WTC11 (cell line): ENCODE measurements at regions not wholly inside any gene's neighbourhood (a gene's known extent, or its start where the extent isn't known, plus 50 kb on each side); places are given as distances from the start of the nearest gene placed in this dataset.

Experiments
- ATAC-seq: fragments of 200-7000 bp; cut with Tn5 transposase; 2 replicates; pipeline ENCODE4 v1.10.0; 2021; ENCODE audit warnings: mild to moderate bottlenecking, moderate library complexity
- CTCF ChIA-PET: fragments of 300-600 bp; sonication (Branson Sonifier 250); formaldehyde crosslinking; loops from one replicate; lab custom pipeline; 2021; ENCODE audit warnings: antibody characterized with exemption; lab: Charles Lee
- POLR2A ChIA-PET: fragments of 350-600 bp; sonication (Branson Sonifier 250); formaldehyde crosslinking; loops from one replicate; lab custom pipeline; 2021; ENCODE audit warnings: antibody characterized with exemption; lab: Charles Lee
- DNase-seq: peaks from one replicate; pipeline ENCODE4 v3.0.0; 2021; ENCODE audit warnings: low spot score
- H3K27ac Mint-ChIP-seq: 2 replicates; pipeline ENCODE4 v1.8.0; 2021; ENCODE audit warnings: mixed read lengths
- H3K27me3 Mint-ChIP-seq: 2 replicates; pipeline ENCODE4 v1.8.0; 2021; ENCODE audit warnings: low read depth, mild to moderate bottlenecking, moderate library complexity, mixed read lengths
- H3K36me3 Mint-ChIP-seq: 2 replicates; pipeline ENCODE4 v1.8.0; 2021; ENCODE audit warnings: mixed read lengths
- H3K4me1 Mint-ChIP-seq: 2 replicates; pipeline ENCODE4 v1.8.0; 2022; ENCODE audit warnings: mixed read lengths
- H3K4me3 Mint-ChIP-seq: 2 replicates; pipeline ENCODE4 v1.8.0; 2021; ENCODE audit warnings: mild to moderate bottlenecking, moderate library complexity, mixed read lengths
- H3K9me3 Mint-ChIP-seq: 2 replicates; pipeline ENCODE4 v1.8.0; 2021; ENCODE audit warnings: mixed read lengths
- ATF3 ChIP-seq: sonication (generic); formaldehyde crosslinking; conservative IDR thresholded peaks from 2 replicates; pipeline ENCODE4 v1.8.1; 2022; ENCODE audit warnings: mild to moderate bottlenecking, missing genetic modification reagents
- CBFB ChIP-seq: sonication (generic); formaldehyde crosslinking; IDR thresholded peaks from 2 replicates; pipeline ENCODE4 v1.8.1; 2022; ENCODE audit warnings: mild to moderate bottlenecking, low read depth, missing genetic modification reagents
- CDX4 ChIP-seq: fragments of 250-450 bp; sonication (Bioruptor Pico); IDR thresholded peaks from 2 replicates; pipeline ENCODE4 v1.9.0; 2021; ENCODE audit warnings: moderate library complexity, mild to moderate bottlenecking, inconsistent platforms, borderline replicate concordance
- CREB1 ChIP-seq: sonication (generic); formaldehyde crosslinking; IDR thresholded peaks from 2 replicates; pipeline ENCODE4 v1.8.0; 2023; ENCODE audit warnings: mild to moderate bottlenecking, missing genetic modification reagents
- JUN ChIP-seq: sonication (generic); formaldehyde crosslinking; IDR thresholded peaks from 2 replicates; pipeline ENCODE4 v1.8.0; 2023; ENCODE audit warnings: mild to moderate bottlenecking, missing genetic modification reagents
- MYBL2 ChIP-seq: sonication (generic); formaldehyde crosslinking; IDR thresholded peaks from 2 replicates; pipeline ENCODE4 v1.8.1; 2023; ENCODE audit warnings: mild to moderate bottlenecking, moderate library complexity, missing genetic modification reagents
- NFYB ChIP-seq: sonication (generic); formaldehyde crosslinking; conservative IDR thresholded peaks from 2 replicates; pipeline ENCODE4 v1.8.0; 2022; ENCODE audit warnings: low read depth, missing genetic modification reagents
- NR1H2 ChIP-seq: sonication (generic); formaldehyde crosslinking; IDR thresholded peaks from 2 replicates; pipeline ENCODE4 v1.9.0; 2021; ENCODE audit warnings: mild to moderate bottlenecking, moderate library complexity, missing genetic modification reagents
- NR2C2 ChIP-seq: sonication (generic); formaldehyde crosslinking; IDR thresholded peaks from 2 replicates; pipeline ENCODE4 v1.8.0; 2022; ENCODE audit warnings: mild to moderate bottlenecking, missing genetic modification reagents
- SP1 ChIP-seq: sonication (generic); formaldehyde crosslinking; conservative IDR thresholded peaks from 2 replicates; pipeline ENCODE4 v1.8.1; 2022; ENCODE audit warnings: missing genetic modification reagents
- TEAD1 ChIP-seq: sonication (generic); formaldehyde crosslinking; IDR thresholded peaks from 2 replicates; pipeline ENCODE4 v1.8.0; 2022; ENCODE audit warnings: mild to moderate bottlenecking, missing genetic modification reagents
- TP53 ChIP-seq: sonication (generic); formaldehyde crosslinking; IDR thresholded peaks from 2 replicates; pipeline ENCODE4 v1.8.1; 2023; ENCODE audit warnings: mild to moderate bottlenecking, missing genetic modification reagents
- ZBTB21 ChIP-seq: sonication (generic); formaldehyde crosslinking; IDR thresholded peaks from 2 replicates; pipeline ENCODE4 v1.8.1; 2023; ENCODE audit warnings: mild to moderate bottlenecking, missing genetic modification reagents, borderline replicate concordance
- ZNF396 ChIP-seq: fragments of 250-450 bp; sonication (Bioruptor Pico); IDR thresholded peaks from 2 replicates; pipeline ENCODE4 v1.8.0; 2021; ENCODE audit warnings: mild to moderate bottlenecking, moderate library complexity, borderline replicate concordance
- ZNF423 ChIP-seq: fragments of 250-450 bp; sonication (Bioruptor Pico); IDR thresholded peaks from 2 replicates; pipeline ENCODE4 v2.1.2; 2022; ENCODE audit warnings: mild to moderate bottlenecking, moderate library complexity
- ZNF512 ChIP-seq: sonication (generic); formaldehyde crosslinking; IDR thresholded peaks from 2 replicates; pipeline ENCODE4 v1.8.1; 2022; ENCODE audit warnings: missing genetic modification reagents, borderline replicate concordance
- TF ChIP-seq, protein P1 (sequence below): sonication (generic); formaldehyde crosslinking; conservative IDR thresholded peaks from 2 replicates; pipeline ENCODE4 v1.8.1; 2023; ENCODE audit warnings: mild to moderate bottlenecking, low read depth, missing genetic modification reagents, moderate library complexity
- TF ChIP-seq, protein P2 (sequence below): sonication (generic); formaldehyde crosslinking; IDR thresholded peaks from 2 replicates; pipeline ENCODE4 v1.8.0; 2023; ENCODE audit warnings: missing genetic modification reagents
- TF ChIP-seq, protein P3 (sequence below): sonication (generic); formaldehyde crosslinking; IDR thresholded peaks from 2 replicates; pipeline ENCODE4 v1.8.1; 2023; ENCODE audit warnings: mild to moderate bottlenecking, missing genetic modification reagents
- TF ChIP-seq, protein P4 (sequence below): sonication (generic); formaldehyde crosslinking; IDR thresholded peaks from 2 replicates; pipeline ENCODE4 v1.8.1; 2022; ENCODE audit warnings: low read depth, mild to moderate bottlenecking, moderate library complexity, missing genetic modification reagents, borderline replicate concordance

- TF ChIP-seq NR2C2 (no peak), TEAD1 (CRISPR knock-in tag) (no peak)
- POLR2A ChIA-PET, result no interaction called here
- Mint-ChIP-seq H3K4me1 (no peaks in the 10 kb centered on the region), H3K27me3 (no peaks in the 10 kb centered on the region), H3K9me3 (peaks cover 9% of the 10 kb centered on the region), H3K36me3 (no peaks in the 10 kb centered on the region), H3K27ac (no peak overlapping the region), H3K4me3 (no peak overlapping the region)
- CTCF ChIA-PET, result no interaction called here
- ATAC-seq (no peak), DNase-seq (no peak)
Observed at GRCh38 chr11:115910379-115910778, 406.2 kb upstream of the CADM1 start.

GRCh38 chr11:115906171-115906570, 402.0 kb upstream of the CADM1 start:
- ChIA-PET CTCF (no interaction called here), POLR2A (no interaction called here)
- peaks cover 26% of the 10 kb centered on the region for H3K4me1 Mint-ChIP-seq
- H3K4me3 Mint-ChIP-seq, result no peak overlapping the region
- no peaks in the 10 kb centered on the region for H3K36me3 Mint-ChIP-seq
- H3K9me3 Mint-ChIP-seq, result peaks cover 17% of the 10 kb centered on the region
- TF ChIP-seq SP1 (CRISPR knock-in tag) (no peak), MYBL2 (CRISPR knock-in tag) (no peak), ZBTB21 (no peak), ZNF396 (no peak), ZNF423 (no peak), NR2C2 (no peak), ZNF512 (CRISPR knock-in tag) (no peak), CREB1 (CRISPR knock-in tag) (no peak), NFYB (no peak), CBFB (CRISPR knock-in tag) (no peak), NR1H2 (no peak), CDX4 (CRISPR knock-in tag) (no peak), JUN (CRISPR knock-in tag) (no peak), ATF3 (no peak), TP53 (CRISPR knock-in tag) (no peak)
- TF ChIP-seq, protein P1, sequence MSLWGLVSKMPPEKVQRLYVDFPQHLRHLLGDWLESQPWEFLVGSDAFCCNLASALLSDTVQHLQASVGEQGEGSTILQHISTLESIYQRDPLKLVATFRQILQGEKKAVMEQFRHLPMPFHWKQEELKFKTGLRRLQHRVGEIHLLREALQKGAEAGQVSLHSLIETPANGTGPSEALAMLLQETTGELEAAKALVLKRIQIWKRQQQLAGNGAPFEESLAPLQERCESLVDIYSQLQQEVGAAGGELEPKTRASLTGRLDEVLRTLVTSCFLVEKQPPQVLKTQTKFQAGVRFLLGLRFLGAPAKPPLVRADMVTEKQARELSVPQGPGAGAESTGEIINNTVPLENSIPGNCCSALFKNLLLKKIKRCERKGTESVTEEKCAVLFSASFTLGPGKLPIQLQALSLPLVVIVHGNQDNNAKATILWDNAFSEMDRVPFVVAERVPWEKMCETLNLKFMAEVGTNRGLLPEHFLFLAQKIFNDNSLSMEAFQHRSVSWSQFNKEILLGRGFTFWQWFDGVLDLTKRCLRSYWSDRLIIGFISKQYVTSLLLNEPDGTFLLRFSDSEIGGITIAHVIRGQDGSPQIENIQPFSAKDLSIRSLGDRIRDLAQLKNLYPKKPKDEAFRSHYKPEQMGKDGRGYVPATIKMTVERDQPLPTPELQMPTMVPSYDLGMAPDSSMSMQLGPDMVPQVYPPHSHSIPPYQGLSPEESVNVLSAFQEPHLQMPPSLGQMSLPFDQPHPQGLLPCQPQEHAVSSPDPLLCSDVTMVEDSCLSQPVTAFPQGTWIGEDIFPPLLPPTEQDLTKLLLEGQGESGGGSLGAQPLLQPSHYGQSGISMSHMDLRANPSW, result no peak
- TF ChIP-seq, protein P2, sequence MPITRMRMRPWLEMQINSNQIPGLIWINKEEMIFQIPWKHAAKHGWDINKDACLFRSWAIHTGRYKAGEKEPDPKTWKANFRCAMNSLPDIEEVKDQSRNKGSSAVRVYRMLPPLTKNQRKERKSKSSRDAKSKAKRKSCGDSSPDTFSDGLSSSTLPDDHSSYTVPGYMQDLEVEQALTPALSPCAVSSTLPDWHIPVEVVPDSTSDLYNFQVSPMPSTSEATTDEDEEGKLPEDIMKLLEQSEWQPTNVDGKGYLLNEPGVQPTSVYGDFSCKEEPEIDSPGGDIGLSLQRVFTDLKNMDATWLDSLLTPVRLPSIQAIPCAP, result no peak
- TF ChIP-seq, protein P3, sequence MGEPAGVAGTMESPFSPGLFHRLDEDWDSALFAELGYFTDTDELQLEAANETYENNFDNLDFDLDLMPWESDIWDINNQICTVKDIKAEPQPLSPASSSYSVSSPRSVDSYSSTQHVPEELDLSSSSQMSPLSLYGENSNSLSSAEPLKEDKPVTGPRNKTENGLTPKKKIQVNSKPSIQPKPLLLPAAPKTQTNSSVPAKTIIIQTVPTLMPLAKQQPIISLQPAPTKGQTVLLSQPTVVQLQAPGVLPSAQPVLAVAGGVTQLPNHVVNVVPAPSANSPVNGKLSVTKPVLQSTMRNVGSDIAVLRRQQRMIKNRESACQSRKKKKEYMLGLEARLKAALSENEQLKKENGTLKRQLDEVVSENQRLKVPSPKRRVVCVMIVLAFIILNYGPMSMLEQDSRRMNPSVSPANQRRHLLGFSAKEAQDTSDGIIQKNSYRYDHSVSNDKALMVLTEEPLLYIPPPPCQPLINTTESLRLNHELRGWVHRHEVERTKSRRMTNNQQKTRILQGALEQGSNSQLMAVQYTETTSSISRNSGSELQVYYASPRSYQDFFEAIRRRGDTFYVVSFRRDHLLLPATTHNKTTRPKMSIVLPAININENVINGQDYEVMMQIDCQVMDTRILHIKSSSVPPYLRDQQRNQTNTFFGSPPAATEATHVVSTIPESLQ (CRISPR knock-in tag), result no peak
- TF ChIP-seq, protein P4, sequence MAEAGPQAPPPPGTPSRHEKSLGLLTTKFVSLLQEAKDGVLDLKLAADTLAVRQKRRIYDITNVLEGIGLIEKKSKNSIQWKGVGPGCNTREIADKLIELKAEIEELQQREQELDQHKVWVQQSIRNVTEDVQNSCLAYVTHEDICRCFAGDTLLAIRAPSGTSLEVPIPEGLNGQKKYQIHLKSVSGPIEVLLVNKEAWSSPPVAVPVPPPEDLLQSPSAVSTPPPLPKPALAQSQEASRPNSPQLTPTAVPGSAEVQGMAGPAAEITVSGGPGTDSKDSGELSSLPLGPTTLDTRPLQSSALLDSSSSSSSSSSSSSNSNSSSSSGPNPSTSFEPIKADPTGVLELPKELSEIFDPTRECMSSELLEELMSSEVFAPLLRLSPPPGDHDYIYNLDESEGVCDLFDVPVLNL (CRISPR knock-in tag), result no peak
- DNase-seq, result no peak
- H3K27me3 Mint-ChIP-seq, result no peaks in the 10 kb centered on the region
- ATAC-seq, result no peak
- H3K27ac Mint-ChIP-seq, result no peak overlapping the region
